ENCODE measurements at regions not wholly inside any gene's neighbourhood (a gene's known extent, or its start where the extent isn't known, plus 50 kb on each side); places are given as distances from the start of the nearest gene placed in this dataset.

DNA sequence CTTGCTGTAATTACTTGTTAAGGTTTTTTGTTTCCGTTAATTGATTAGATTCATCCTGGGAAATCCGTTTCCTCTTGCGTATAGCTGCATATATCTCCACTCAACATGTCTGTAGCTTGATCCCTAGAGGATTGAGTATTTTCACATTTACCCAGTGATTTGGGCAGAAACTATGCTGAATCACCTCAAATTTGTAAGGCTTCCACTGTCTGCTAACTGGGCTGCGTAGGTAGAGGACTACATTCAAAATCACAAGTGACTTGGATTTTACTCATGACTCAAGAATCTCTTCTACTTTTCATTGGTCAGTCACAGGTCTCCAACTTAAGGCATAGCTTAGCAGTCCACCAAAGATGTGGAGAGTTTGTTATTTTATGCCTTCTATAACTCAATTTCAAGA lies 141.8 kb downstream of the POLR1F start:
- H3K27ac Mint-ChIP-seq = no peak overlapping the region
- Histone ChIP-seq H3K27me3 (ENCODE audit: control insufficient read depth in 2 of 2, insufficient read depth in 2 of 2, low read length in 2 of 2) (no peaks in the 10 kb centered on the region), H3K36me3 (replicated peaks in 1 of 2; ENCODE audit: control insufficient read depth in 1 of 2, insufficient read depth in 2 of 2, low read length in 2 of 2) (no peaks in the 10 kb centered on the region), H3K4me1 (ENCODE audit: control insufficient read depth in 1 of 2, insufficient read depth in 2 of 2, low read length in 2 of 2) (no peaks in the 10 kb centered on the region), H4K20me1 (ENCODE audit: insufficient read depth, low read length) (no peaks in the 10 kb centered on the region), H3K79me2 (ENCODE audit: insufficient read depth, low read length) (no peaks in the 10 kb centered on the region), H3K9me3 (replicated peaks in 1 of 2; ENCODE audit: control insufficient read depth in 1 of 2, insufficient read depth in 1 of 2, low read length in 2 of 2) (peaks cover 0 to 4% of the 10 kb centered on the region in 2 donors), H2AFZ (ENCODE audit: insufficient read depth, low read depth, low read length, poor library complexity, severe bottlenecking) (no peak overlapping the region), H3K9ac (ENCODE audit: insufficient read depth, low read length, poor library complexity, severe bottlenecking) (no peak overlapping the region), H3K27ac (ENCODE audit: low read depth in 1 of 2, low read length in 2 of 2) (no peak overlapping the region), H3K4me3 (replicated peaks in 1 of 3; ENCODE audit: low read depth in 2 of 3, low read length in 3 of 3) (no peak overlapping the region), H3K4me2 (replicated peaks; ENCODE audit: extremely low read depth, low read length, poor library complexity, severe bottlenecking) (no peak overlapping the region)
- DNase-seq = no peak
- no peak overlapping the region for H3K4me3 Mint-ChIP-seq
- TF ChIP-seq, protein P1, sequence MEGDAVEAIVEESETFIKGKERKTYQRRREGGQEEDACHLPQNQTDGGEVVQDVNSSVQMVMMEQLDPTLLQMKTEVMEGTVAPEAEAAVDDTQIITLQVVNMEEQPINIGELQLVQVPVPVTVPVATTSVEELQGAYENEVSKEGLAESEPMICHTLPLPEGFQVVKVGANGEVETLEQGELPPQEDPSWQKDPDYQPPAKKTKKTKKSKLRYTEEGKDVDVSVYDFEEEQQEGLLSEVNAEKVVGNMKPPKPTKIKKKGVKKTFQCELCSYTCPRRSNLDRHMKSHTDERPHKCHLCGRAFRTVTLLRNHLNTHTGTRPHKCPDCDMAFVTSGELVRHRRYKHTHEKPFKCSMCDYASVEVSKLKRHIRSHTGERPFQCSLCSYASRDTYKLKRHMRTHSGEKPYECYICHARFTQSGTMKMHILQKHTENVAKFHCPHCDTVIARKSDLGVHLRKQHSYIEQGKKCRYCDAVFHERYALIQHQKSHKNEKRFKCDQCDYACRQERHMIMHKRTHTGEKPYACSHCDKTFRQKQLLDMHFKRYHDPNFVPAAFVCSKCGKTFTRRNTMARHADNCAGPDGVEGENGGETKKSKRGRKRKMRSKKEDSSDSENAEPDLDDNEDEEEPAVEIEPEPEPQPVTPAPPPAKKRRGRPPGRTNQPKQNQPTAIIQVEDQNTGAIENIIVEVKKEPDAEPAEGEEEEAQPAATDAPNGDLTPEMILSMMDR (IDR thresholded peaks at IDR 0.05) = no peak
- H3K4me1 Mint-ChIP-seq = no peaks in the 10 kb centered on the region
- intact Hi-C loops (cut with micrococcal nuclease) = no loop called here
- peaks cover 0 to 11% (median 0%) of the 10 kb centered on the region in 7 donors for H3K9me3 Mint-ChIP-seq
- no CpG with 5 or more reads among the region's 4 CpGs for WGBS (ENCODE audit: insufficient coverage)
- H3K36me3 Mint-ChIP-seq = no peaks in the 10 kb centered on the region
- no peaks in the 10 kb centered on the region for H3K27me3 Mint-ChIP-seq (ENCODE audit: low read depth in 3 of 3)

DNA sequence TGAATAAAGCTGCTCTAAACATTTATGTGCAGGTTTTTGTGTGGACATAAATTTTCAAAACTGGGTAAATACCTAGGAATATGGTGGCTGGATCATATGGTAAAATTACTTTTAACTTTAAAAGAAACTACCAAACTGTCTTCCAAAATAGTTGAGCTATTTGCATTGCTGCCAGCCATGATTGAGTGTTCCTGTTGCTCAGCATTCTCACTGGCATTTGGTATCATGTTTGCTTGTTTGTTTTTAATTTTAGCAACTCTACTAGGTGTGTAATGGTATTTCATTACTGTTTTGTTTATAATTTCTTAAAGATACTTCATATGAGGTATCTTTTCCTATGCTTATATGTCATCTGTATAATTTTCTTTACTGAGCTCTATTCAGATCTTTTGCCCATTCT lies 143.2 kb downstream of the POLR1F start:
- no peak overlapping the region for H2AFZ ChIP-seq (ENCODE audit: insufficient read depth, low read depth, low read length, poor library complexity, severe bottlenecking)
- H3K27me3 Mint-ChIP-seq (ENCODE audit: low read depth in 3 of 3) = no peaks in the 10 kb centered on the region
- no peaks in the 10 kb centered on the region for H3K36me3 ChIP-seq (replicated peaks in 1 of 2; ENCODE audit: control insufficient read depth in 1 of 2, insufficient read depth in 2 of 2, low read length in 2 of 2)
- H3K36me3 Mint-ChIP-seq = no peaks in the 10 kb centered on the region
- intact Hi-C loops (cut with micrococcal nuclease) = no loop called here
- H3K4me2 ChIP-seq (replicated peaks; ENCODE audit: extremely low read depth, low read length, poor library complexity, severe bottlenecking) = no peak overlapping the region
- H3K9me3 ChIP-seq (replicated peaks in 1 of 2; ENCODE audit: control insufficient read depth in 1 of 2, insufficient read depth in 1 of 2, low read length in 2 of 2) = peaks cover 0 to 4% of the 10 kb centered on the region in 2 donors
- H3K4me1 ChIP-seq (ENCODE audit: control insufficient read depth in 1 of 2, insufficient read depth in 2 of 2, low read length in 2 of 2) = no peaks in the 10 kb centered on the region
- H3K9me3 Mint-ChIP-seq = peaks cover 0 to 11% (median 0%) of the 10 kb centered on the region in 7 donors
- no peak overlapping the region for H3K9ac ChIP-seq (ENCODE audit: insufficient read depth, low read length, poor library complexity, severe bottlenecking)
- no peak for DNase-seq
- H3K27ac ChIP-seq (ENCODE audit: low read depth in 1 of 2, low read length in 2 of 2) = no peak overlapping the region
- no peaks in the 10 kb centered on the region for H3K79me2 ChIP-seq (ENCODE audit: insufficient read depth, low read length)
- H3K4me3 Mint-ChIP-seq = no peak overlapping the region
- TF ChIP-seq, protein P1 (IDR thresholded peaks at IDR 0.05) = no peak
- no peaks in the 10 kb centered on the region for H4K20me1 ChIP-seq (ENCODE audit: insufficient read depth, low read length)
- no peaks in the 10 kb centered on the region for H3K4me1 Mint-ChIP-seq
- H3K27me3 ChIP-seq (ENCODE audit: control insufficient read depth in 2 of 2, insufficient read depth in 2 of 2, low read length in 2 of 2) = no peaks in the 10 kb centered on the region
- H3K4me3 ChIP-seq (replicated peaks in 1 of 3; ENCODE audit: low read depth in 2 of 3, low read length in 3 of 3) = no peak overlapping the region
- H3K27ac Mint-ChIP-seq = no peak overlapping the region

All from CD14-positive monocyte (primary cell).